ENCODE measurements at regions not wholly inside any gene's neighbourhood (a gene's known extent, or its start where the extent isn't known, plus 50 kb on each side); places are given as distances from the start of the nearest gene placed in this dataset.

DNA sequence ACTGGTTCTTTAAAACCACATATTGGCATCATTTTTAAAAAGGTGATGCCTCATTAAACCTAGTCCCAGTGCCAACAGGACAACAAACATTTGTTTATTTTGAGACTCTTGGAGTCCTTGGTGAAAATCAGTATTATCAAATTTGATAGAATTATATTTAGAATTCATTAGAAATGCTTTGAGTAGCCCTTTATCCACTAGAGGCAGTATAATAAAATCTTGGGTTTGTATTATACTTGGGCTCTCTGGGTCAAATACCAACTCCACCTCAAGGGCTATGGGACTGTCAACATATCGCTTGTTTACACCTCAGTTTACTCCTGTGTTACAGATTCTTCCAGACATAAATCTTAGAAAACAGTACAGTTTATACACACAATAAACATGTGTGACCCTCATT lies 335.7 kb upstream of the FSTL5 start:
- TF ChIP-seq SPI1 (IDR thresholded peaks at IDR 0.05; ENCODE audit: low read depth, low read length) (no peak), POLR2A (IDR thresholded peaks at IDR 0.05; ENCODE audit: low read depth, low read length) (no peak), POLR2AphosphoS5 (IDR thresholded peaks at IDR 0.05; ENCODE audit: low read depth, low read length) (no peak)

Data from GM12891 (cell line).